ENCODE measurements at regions not wholly inside any gene's neighbourhood (a gene's known extent, or its start where the extent isn't known, plus 50 kb on each side); places are given as distances from the start of the nearest gene placed in this dataset.
"Not testable (repeated sequence)": the region's sequence is repeated elsewhere in the genome, so short reads cannot be mapped to it uniquely, and the experiment has no call there.

GRCh38 chr13:81340118-81341069 is 999.5 kb upstream of the SPRY2 start:
- H3K9ac ChIP-seq (ENCODE audit: low read depth in 1 of 2, low read length in 2 of 2); H3K27ac ChIP-seq (ENCODE audit: low read depth in 2 of 2, low read length in 2 of 2); H3K36me3 ChIP-seq (ENCODE audit: control insufficient read depth in 2 of 2, insufficient read depth in 2 of 2, low read length in 2 of 2); H3K4me3 ChIP-seq (ENCODE audit: low read length in 2 of 2); H3K9me3 ChIP-seq (ENCODE audit: control insufficient read depth in 2 of 2, low read length in 2 of 2); H3K27me3 ChIP-seq (ENCODE audit: control insufficient read depth in 2 of 2, insufficient read depth in 2 of 2, low read length in 2 of 2); H3K4me1 ChIP-seq (ENCODE audit: control insufficient read depth in 2 of 2, insufficient read depth in 2 of 2, low read length in 2 of 2): not testable (repeated sequence)

GRCh38 chr13:81339666-81340065 is 998.7 kb upstream of the SPRY2 start:
- not testable (repeated sequence) for H3K36me3 ChIP-seq (ENCODE audit: control insufficient read depth in 2 of 2, insufficient read depth in 2 of 2, low read length in 2 of 2); H3K27me3 ChIP-seq (ENCODE audit: control insufficient read depth in 2 of 2, insufficient read depth in 2 of 2, low read length in 2 of 2); H3K9me3 ChIP-seq (ENCODE audit: control insufficient read depth in 2 of 2, low read length in 2 of 2)

GRCh38 chr13:81334481-81334880 is 993.6 kb upstream of the SPRY2 start:
- Histone ChIP-seq H3K9ac (ENCODE audit: low read depth in 1 of 2, low read length in 2 of 2) (no peak overlapping the region), H3K4me1 (ENCODE audit: control insufficient read depth in 2 of 2, insufficient read depth in 2 of 2, low read length in 2 of 2) (no peaks in the 10 kb centered on the region), H3K9me3 (ENCODE audit: control insufficient read depth in 2 of 2, low read length in 2 of 2) (no peaks in the 10 kb centered on the region), H3K27ac (ENCODE audit: low read depth in 2 of 2, low read length in 2 of 2) (no peak overlapping the region), H3K4me3 (ENCODE audit: low read length in 2 of 2) (no peak overlapping the region), H3K36me3 (ENCODE audit: control insufficient read depth in 2 of 2, insufficient read depth in 2 of 2, low read length in 2 of 2) (no peaks in the 10 kb centered on the region), H3K27me3 (ENCODE audit: control insufficient read depth in 2 of 2, insufficient read depth in 2 of 2, low read length in 2 of 2) (no peaks in the 10 kb centered on the region)

More at GRCh38 chr13:81339666-81340065, 998.7 kb upstream of the SPRY2 start:
- not testable (repeated sequence) for H3K9ac ChIP-seq (ENCODE audit: low read depth in 1 of 2, low read length in 2 of 2); H3K4me3 ChIP-seq (ENCODE audit: low read length in 2 of 2); H3K4me1 ChIP-seq (ENCODE audit: control insufficient read depth in 2 of 2, insufficient read depth in 2 of 2, low read length in 2 of 2); H3K27ac ChIP-seq (ENCODE audit: low read depth in 2 of 2, low read length in 2 of 2)

- H3K9ac ChIP-seq (ENCODE audit: low read depth in 1 of 2, low read length in 2 of 2) = no peak overlapping the region
Measured at GRCh38 chr13:81326913-81327312, 986.0 kb upstream of the SPRY2 start.

GRCh38 chr13:81320516-81320915 is 979.6 kb upstream of the SPRY2 start:
- Histone ChIP-seq H3K9me3 (ENCODE audit: control insufficient read depth in 2 of 2, low read length in 2 of 2) (no peaks in the 10 kb centered on the region), H3K27me3 (ENCODE audit: control insufficient read depth in 2 of 2, insufficient read depth in 2 of 2, low read length in 2 of 2) (no peaks in the 10 kb centered on the region), H3K4me1 (ENCODE audit: control insufficient read depth in 2 of 2, insufficient read depth in 2 of 2, low read length in 2 of 2) (no peaks in the 10 kb centered on the region), H3K4me3 (ENCODE audit: low read length in 2 of 2) (no peak overlapping the region), H3K36me3 (ENCODE audit: control insufficient read depth in 2 of 2, insufficient read depth in 2 of 2, low read length in 2 of 2) (no peaks in the 10 kb centered on the region), H3K27ac (ENCODE audit: low read depth in 2 of 2, low read length in 2 of 2) (no peak overlapping the region), H3K9ac (ENCODE audit: low read depth in 1 of 2, low read length in 2 of 2) (no peak overlapping the region)

More at GRCh38 chr13:81326913-81327312, 986.0 kb upstream of the SPRY2 start:
- Histone ChIP-seq H3K36me3 (ENCODE audit: control insufficient read depth in 2 of 2, insufficient read depth in 2 of 2, low read length in 2 of 2) (no peaks in the 10 kb centered on the region), H3K4me3 (ENCODE audit: low read length in 2 of 2) (no peak overlapping the region), H3K4me1 (ENCODE audit: control insufficient read depth in 2 of 2, insufficient read depth in 2 of 2, low read length in 2 of 2) (no peaks in the 10 kb centered on the region), H3K27ac (ENCODE audit: low read depth in 2 of 2, low read length in 2 of 2) (no peak overlapping the region), H3K9me3 (ENCODE audit: control insufficient read depth in 2 of 2, low read length in 2 of 2) (no peaks in the 10 kb centered on the region), H3K27me3 (ENCODE audit: control insufficient read depth in 2 of 2, insufficient read depth in 2 of 2, low read length in 2 of 2) (no peaks in the 10 kb centered on the region)

- H3K36me3 ChIP-seq (ENCODE audit: control insufficient read depth in 2 of 2, insufficient read depth in 2 of 2, low read length in 2 of 2) = no peaks in the 10 kb centered on the region
- H3K27me3 ChIP-seq (ENCODE audit: control insufficient read depth in 2 of 2, insufficient read depth in 2 of 2, low read length in 2 of 2) = no peaks in the 10 kb centered on the region
- H3K9ac ChIP-seq (ENCODE audit: low read depth in 1 of 2, low read length in 2 of 2) = no peak overlapping the region
- no peaks in the 10 kb centered on the region for H3K4me1 ChIP-seq (ENCODE audit: control insufficient read depth in 2 of 2, insufficient read depth in 2 of 2, low read length in 2 of 2)
- H3K4me3 ChIP-seq (ENCODE audit: low read length in 2 of 2) = no peak overlapping the region
- H3K9me3 ChIP-seq (ENCODE audit: control insufficient read depth in 2 of 2, low read length in 2 of 2) = no peaks in the 10 kb centered on the region
- H3K27ac ChIP-seq (ENCODE audit: low read depth in 2 of 2, low read length in 2 of 2) = no peak overlapping the region
Measured at GRCh38 chr13:81319351-81319750, 978.4 kb upstream of the SPRY2 start.

- Histone ChIP-seq H3K4me3 (ENCODE audit: low read length in 2 of 2) (no peak overlapping the region), H3K4me1 (ENCODE audit: control insufficient read depth in 2 of 2, insufficient read depth in 2 of 2, low read length in 2 of 2) (no peaks in the 10 kb centered on the region), H3K27me3 (ENCODE audit: control insufficient read depth in 2 of 2, insufficient read depth in 2 of 2, low read length in 2 of 2) (no peaks in the 10 kb centered on the region), H3K36me3 (ENCODE audit: control insufficient read depth in 2 of 2, insufficient read depth in 2 of 2, low read length in 2 of 2) (no peaks in the 10 kb centered on the region), H3K9ac (ENCODE audit: low read depth in 1 of 2, low read length in 2 of 2) (no peak overlapping the region), H3K9me3 (ENCODE audit: control insufficient read depth in 2 of 2, low read length in 2 of 2) (no peaks in the 10 kb centered on the region), H3K27ac (ENCODE audit: low read depth in 2 of 2, low read length in 2 of 2) (no peak overlapping the region)
Measured at GRCh38 chr13:81318231-81319019, 977.5 kb upstream of the SPRY2 start.

GRCh38 chr13:81314461-81314860 is 973.5 kb upstream of the SPRY2 start:
- Histone ChIP-seq H3K36me3 (ENCODE audit: control insufficient read depth in 2 of 2, insufficient read depth in 2 of 2, low read length in 2 of 2) (no peaks in the 10 kb centered on the region), H3K27me3 (ENCODE audit: control insufficient read depth in 2 of 2, insufficient read depth in 2 of 2, low read length in 2 of 2) (no peaks in the 10 kb centered on the region), H3K27ac (ENCODE audit: low read depth in 2 of 2, low read length in 2 of 2) (no peak overlapping the region), H3K4me3 (ENCODE audit: low read length in 2 of 2) (no peak overlapping the region), H3K9me3 (ENCODE audit: control insufficient read depth in 2 of 2, low read length in 2 of 2) (peaks cover 0 to 2% of the 10 kb centered on the region in 2 donors), H3K4me1 (ENCODE audit: control insufficient read depth in 2 of 2, insufficient read depth in 2 of 2, low read length in 2 of 2) (no peaks in the 10 kb centered on the region), H3K9ac (ENCODE audit: low read depth in 1 of 2, low read length in 2 of 2) (no peak overlapping the region)

GRCh38 chr13:81305928-81306327 is 965.0 kb upstream of the SPRY2 start:
- Histone ChIP-seq H3K27ac (ENCODE audit: low read depth in 2 of 2, low read length in 2 of 2) (no peak overlapping the region), H3K9ac (ENCODE audit: low read depth in 1 of 2, low read length in 2 of 2) (no peak overlapping the region), H3K9me3 (ENCODE audit: control insufficient read depth in 2 of 2, low read length in 2 of 2) (no peaks in the 10 kb centered on the region), H3K4me1 (ENCODE audit: control insufficient read depth in 2 of 2, insufficient read depth in 2 of 2, low read length in 2 of 2) (peaks cover 0 to 2% of the 10 kb centered on the region in 2 donors), H3K27me3 (ENCODE audit: control insufficient read depth in 2 of 2, insufficient read depth in 2 of 2, low read length in 2 of 2) (no peaks in the 10 kb centered on the region), H3K4me3 (ENCODE audit: low read length in 2 of 2) (no peak overlapping the region), H3K36me3 (ENCODE audit: control insufficient read depth in 2 of 2, insufficient read depth in 2 of 2, low read length in 2 of 2) (no peaks in the 10 kb centered on the region)

- no peak overlapping the region for H3K27ac ChIP-seq (ENCODE audit: low read depth in 2 of 2, low read length in 2 of 2)
- H3K9me3 ChIP-seq (ENCODE audit: control insufficient read depth in 2 of 2, low read length in 2 of 2) = no peaks in the 10 kb centered on the region
- no peaks in the 10 kb centered on the region for H3K27me3 ChIP-seq (ENCODE audit: control insufficient read depth in 2 of 2, insufficient read depth in 2 of 2, low read length in 2 of 2)
- H3K4me3 ChIP-seq (ENCODE audit: low read length in 2 of 2) = no peak overlapping the region
- H3K9ac ChIP-seq (ENCODE audit: low read depth in 1 of 2, low read length in 2 of 2) = no peak overlapping the region
- H3K4me1 ChIP-seq (ENCODE audit: control insufficient read depth in 2 of 2, insufficient read depth in 2 of 2, low read length in 2 of 2) = peaks cover 0 to 2% of the 10 kb centered on the region in 2 donors
- no peaks in the 10 kb centered on the region for H3K36me3 ChIP-seq (ENCODE audit: control insufficient read depth in 2 of 2, insufficient read depth in 2 of 2, low read length in 2 of 2)
Measured at GRCh38 chr13:81304121-81304659, 963.3 kb upstream of the SPRY2 start.

Measured in mucosa of rectum (tissue), 2 donors.